Pancreas (tissue), 10 donors: ENCODE measurements at regions not wholly inside any gene's neighbourhood (a gene's known extent, or its start where the extent isn't known, plus 50 kb on each side); places are given as distances from the start of the nearest gene placed in this dataset.

Experiments
- ATAC-seq, 4 donors: fragments of 200-7000 bp; cut with Tn5 transposase; one replicate each; pipeline versions ENCODE4 v1.8.0 to v1.9.1; 2020; ENCODE audit warnings: mild to moderate bottlenecking in 4 of 4, moderate library complexity in 4 of 4
- DNase-seq, 6 donors: peaks; one replicate each; pipeline ENCODE4 v3.0.0-alpha.2; 2020
- FAIRE-seq: peaks from 2 replicates; lab custom pipeline; 2012; peaks lifted over from hg19 to GRCh38; lab: Jason Lieb, UNC
- H3K27ac ChIP-seq, 4 donors: fragments of 200-600 bp; sonication (generic); 1 replicate in 3 of 4; 2 replicates in 1 of 4; pipeline versions ENCODE4 v1.5.0 to v1.8.0; 2020
- H3K27me3 ChIP-seq, 4 donors: fragments of 200-600 bp; one replicate each; pipeline ENCODE4 v1.8.0; 2021
- H3K36me3 ChIP-seq, 3 donors: fragments of 200-600 bp; sonication (generic) in 1 of 3; one replicate each; pipeline versions ENCODE4 v1.5.0 to v1.8.0; 2020 to 2021
- H3K4me1 ChIP-seq, 3 donors: fragments of 200-600 bp; one replicate each; pipeline ENCODE4 v1.8.0; 2021
- H3K4me3 ChIP-seq, 4 donors: fragments of 200-600 bp; sonication (generic) in 2 of 4; one replicate each; pipeline versions ENCODE4 v1.5.0 to v1.8.0; 2020 to 2021
- H3K9me3 ChIP-seq, 4 donors: fragments of 200-600 bp; one replicate each; pipeline ENCODE4 v1.8.0; 2021
- WGBS, 2 donors: extraction: QIAGEN DNeasy Blood & Tissue Kit; methylation state at CpG; one replicate each; pipeline ENCODE4 v1.1.7; 2013; 5-methylcytosine and 5-hydroxymethylcytosine counted together
- intact Hi-C, 3 donors: fragments of 100-400 bp; cut with DNase I; formaldehyde crosslinking; loops; one replicate each; pipeline versions ENCODE4 v1.11.1 to v1.14.2; 2022
- TF ChIP-seq, protein P1 (sequence below), 4 donors: fragments of 200-600 bp; sonication (generic) in 3 of 4; IDR thresholded peaks; one replicate each; pipeline versions ENCODE4 v1.5.0 to v1.8.0; 2021; ENCODE audit warnings: antibody characterized with exemption in 4 of 4
- donor health status: healthy with polysubstance abuse.
- donor health status: DM: no; HTN: no; CAD: no; lungs with moderate emphysema.
- donor health status: DM: no; HTN: no; CAD: no.
- donor health status: control.
- donor health status: control.
- donor health status: Bipolar disorder and iron deficiency.
- donor health status: DM: yes; HTN: yes; CAD: no.
- donor health status: DM: no; HTN: no; CAD: no.
- donor health status: DM: no; HTN: no; CAD: no.
- donor health status: DM: yes; HTN: yes; CAD: no.

DNA sequence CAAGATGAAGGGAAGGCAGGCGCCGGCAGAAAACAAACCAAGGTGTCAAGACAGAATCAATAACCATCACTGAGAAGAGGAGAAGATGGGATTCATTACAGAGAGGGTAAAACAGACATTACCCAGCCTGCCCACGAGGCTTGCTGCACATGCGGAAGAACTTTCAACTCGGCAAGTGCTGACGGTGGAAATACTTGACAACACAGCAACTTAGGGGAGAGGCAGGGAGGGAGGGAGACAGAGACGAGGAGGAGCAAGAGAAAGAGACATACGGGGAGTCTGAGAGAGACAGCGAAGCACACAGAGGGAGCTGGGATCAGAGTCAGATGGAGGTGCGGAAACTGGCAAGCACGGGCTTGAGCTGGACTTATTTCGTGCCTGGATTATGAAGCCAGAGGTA, 129.3 kb upstream of the NECTIN1 start:
- Histone ChIP-seq H3K36me3 (no peaks in the 10 kb centered on the region), H3K27ac (no peak overlapping the region), H3K9me3 (no peaks in the 10 kb centered on the region), H3K4me3 (no peak overlapping the region), H3K27me3 (no peaks in the 10 kb centered on the region), H3K4me1 (no peaks in the 10 kb centered on the region)
- TF ChIP-seq, protein P1, sequence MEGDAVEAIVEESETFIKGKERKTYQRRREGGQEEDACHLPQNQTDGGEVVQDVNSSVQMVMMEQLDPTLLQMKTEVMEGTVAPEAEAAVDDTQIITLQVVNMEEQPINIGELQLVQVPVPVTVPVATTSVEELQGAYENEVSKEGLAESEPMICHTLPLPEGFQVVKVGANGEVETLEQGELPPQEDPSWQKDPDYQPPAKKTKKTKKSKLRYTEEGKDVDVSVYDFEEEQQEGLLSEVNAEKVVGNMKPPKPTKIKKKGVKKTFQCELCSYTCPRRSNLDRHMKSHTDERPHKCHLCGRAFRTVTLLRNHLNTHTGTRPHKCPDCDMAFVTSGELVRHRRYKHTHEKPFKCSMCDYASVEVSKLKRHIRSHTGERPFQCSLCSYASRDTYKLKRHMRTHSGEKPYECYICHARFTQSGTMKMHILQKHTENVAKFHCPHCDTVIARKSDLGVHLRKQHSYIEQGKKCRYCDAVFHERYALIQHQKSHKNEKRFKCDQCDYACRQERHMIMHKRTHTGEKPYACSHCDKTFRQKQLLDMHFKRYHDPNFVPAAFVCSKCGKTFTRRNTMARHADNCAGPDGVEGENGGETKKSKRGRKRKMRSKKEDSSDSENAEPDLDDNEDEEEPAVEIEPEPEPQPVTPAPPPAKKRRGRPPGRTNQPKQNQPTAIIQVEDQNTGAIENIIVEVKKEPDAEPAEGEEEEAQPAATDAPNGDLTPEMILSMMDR (IDR thresholded peaks at IDR 0.05), result no peak
- DNase-seq, result no peak
- ATAC-seq, result no peak
- FAIRE-seq, result no peak
- intact Hi-C loops, result no loop called here
- WGBS, 2 donors, result 57 to 60% methylated on average over 12 of the region's 12 CpGs

DNA sequence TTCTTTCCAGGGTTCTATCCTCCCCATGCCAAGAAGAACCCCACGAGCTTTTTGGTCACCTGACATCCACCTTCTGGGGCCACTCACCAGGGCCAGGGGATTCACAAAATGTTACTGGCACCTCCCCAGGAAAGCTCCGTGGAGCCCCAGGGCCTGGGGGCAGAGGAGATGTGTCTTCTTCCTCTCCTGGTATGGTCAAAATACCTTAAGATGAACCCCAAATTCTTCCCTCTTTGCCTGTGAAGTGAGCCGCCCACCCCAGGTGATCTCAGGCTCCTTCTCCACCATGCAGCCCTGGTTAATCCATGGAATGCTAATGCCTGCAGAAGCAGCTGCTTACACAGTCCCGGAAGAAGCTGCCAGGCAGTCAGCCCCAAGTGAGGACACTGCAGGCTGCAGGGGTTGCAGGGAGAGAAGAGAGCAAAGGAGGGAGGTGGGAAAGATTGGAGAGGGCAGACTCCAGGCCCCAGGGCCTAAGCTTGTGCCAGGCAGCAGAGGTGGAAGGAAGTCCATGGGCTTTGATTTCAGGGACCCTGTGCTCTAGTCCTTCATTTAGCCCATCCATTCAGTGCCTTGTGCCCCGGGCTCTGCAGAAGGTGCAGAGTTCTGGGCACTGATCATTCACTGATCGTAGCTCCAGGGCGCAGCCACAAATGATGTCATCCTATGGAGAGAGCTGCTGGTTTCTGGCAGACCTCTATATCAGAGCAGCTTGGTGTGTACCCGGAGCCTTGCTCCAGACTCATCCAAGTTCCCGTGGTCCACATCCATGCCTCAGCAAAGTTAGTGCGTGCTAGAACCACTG, 127.9 kb upstream of the NECTIN1 start:
- FAIRE-seq, result no peak
- Histone ChIP-seq H3K36me3 (no peaks in the 10 kb centered on the region), H3K9me3 (no peaks in the 10 kb centered on the region), H3K4me1 (no peaks in the 10 kb centered on the region), H3K27me3 (no peaks in the 10 kb centered on the region), H3K4me3 (no peak overlapping the region), H3K27ac (no peak overlapping the region)
- intact Hi-C loops, result no loop called here
- TF ChIP-seq, protein P1 (IDR thresholded peaks at IDR 0.05), result no peak
- no peak for DNase-seq
- no peak for ATAC-seq
- WGBS, 2 donors, result 82 to 86% methylated on average over 10 of the region's 10 CpGs

DNA sequence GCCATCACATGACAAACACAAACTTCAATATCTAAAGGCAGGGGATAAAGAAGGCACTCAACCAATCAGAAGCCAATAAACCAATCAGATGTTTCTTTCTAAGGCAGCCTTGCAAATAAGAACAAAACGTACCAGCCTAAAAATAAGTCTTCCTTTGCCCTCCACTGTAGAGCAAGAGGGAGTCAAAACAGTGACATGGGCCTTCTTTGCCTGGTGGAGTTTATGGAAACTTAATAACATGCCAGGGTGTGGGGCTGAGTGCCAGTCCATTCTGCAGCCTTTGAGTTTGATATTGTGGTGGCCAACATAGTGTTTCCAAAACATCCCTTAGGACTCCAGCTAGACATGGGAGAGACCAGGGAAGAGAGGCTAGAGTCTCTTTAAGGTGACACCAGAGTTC, 126.1 kb upstream of the NECTIN1 start:
- Histone ChIP-seq H3K9me3 (no peaks in the 10 kb centered on the region), H3K36me3 (no peaks in the 10 kb centered on the region), H3K4me1 (no peaks in the 10 kb centered on the region), H3K27ac (no peak overlapping the region), H3K27me3 (no peaks in the 10 kb centered on the region), H3K4me3 (no peak overlapping the region)
- intact Hi-C loops, result no loop called here
- 45 to 48% methylated on average over 1 of the region's 1 CpG for WGBS, 2 donors
- FAIRE-seq, result no peak
- TF ChIP-seq, protein P1 (IDR thresholded peaks at IDR 0.05), result no peak
- no peak for ATAC-seq
- no peak for DNase-seq

DNA sequence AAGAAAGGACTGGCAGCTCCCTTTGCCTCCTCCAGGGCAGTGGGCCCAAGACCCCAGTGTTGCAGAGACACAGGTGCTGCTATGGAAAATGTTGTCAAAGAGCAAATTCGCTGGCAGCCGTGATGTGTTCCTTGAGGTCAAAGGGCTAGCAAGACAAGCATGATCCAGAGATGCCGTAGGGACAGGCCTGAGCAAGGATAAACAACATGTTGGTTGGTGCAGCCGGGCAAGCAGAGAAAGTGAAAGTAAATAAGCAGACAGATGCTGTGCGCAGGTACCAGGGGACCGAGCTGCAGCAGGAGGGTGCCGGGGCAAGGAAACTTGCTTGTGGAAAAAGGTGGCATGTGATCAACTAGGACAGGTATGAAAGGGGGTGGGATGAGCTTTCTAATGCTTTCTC, 125.5 kb upstream of the NECTIN1 start:
- intact Hi-C loops, result no loop called here
- TF ChIP-seq, protein P1 (IDR thresholded peaks at IDR 0.05), result no peak
- no peaks in the 10 kb centered on the region for H3K36me3 ChIP-seq
- no peak overlapping the region for H3K4me3 ChIP-seq
- DNase-seq (no peak), FAIRE-seq (no peak), ATAC-seq (peak in 2 of 4 donors; percentile 65 to 66)
- H3K4me1 ChIP-seq, result no peaks in the 10 kb centered on the region
- H3K9me3 ChIP-seq, result no peaks in the 10 kb centered on the region
- no peaks in the 10 kb centered on the region for H3K27me3 ChIP-seq
- H3K27ac ChIP-seq, result no peak overlapping the region
- 75 to 82% methylated on average over 7 of the region's 7 CpGs for WGBS, 2 donors
